22Rv1 (cell line): ENCODE measurements at regions not wholly inside any gene's neighbourhood (a gene's known extent, or its start where the extent isn't known, plus 50 kb on each side); places are given as distances from the start of the nearest gene placed in this dataset.

Source experiments
- ZFX ChIP-seq: fragments of 450-650 bp; IDR thresholded peaks from 2 replicates; pipeline ENCODE4 v1.6.1; 2017; ENCODE audit warnings: antibody characterized with exemption, borderline replicate concordance
- TF ChIP-seq, protein P1 (sequence below): fragments of 450-650 bp; IDR thresholded peaks from 2 replicates; pipeline ENCODE4 v1.5.1; 2017; ENCODE audit warnings: mild to moderate bottlenecking

DNA sequence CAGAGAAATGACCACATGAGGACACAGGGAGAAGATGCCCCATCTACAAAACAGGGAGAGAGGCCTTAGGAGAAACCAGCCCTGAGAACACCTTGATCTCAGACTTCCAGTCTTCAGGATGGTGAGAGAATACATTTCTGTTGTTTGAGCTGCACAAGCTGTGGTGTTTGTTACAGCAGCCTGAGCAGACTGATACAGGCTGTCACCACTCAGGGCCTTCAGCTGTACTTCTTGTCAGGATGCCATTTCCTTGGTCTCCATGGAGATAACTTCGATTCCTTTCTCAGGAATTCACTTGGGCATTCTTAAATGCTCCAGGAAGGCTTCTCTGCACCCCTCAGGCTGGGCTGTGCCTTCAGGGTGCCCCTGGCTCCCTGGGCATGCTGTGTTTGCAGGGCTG, 85.7 kb upstream of the IGFBP3 start:
- TF ChIP-seq, protein P1, sequence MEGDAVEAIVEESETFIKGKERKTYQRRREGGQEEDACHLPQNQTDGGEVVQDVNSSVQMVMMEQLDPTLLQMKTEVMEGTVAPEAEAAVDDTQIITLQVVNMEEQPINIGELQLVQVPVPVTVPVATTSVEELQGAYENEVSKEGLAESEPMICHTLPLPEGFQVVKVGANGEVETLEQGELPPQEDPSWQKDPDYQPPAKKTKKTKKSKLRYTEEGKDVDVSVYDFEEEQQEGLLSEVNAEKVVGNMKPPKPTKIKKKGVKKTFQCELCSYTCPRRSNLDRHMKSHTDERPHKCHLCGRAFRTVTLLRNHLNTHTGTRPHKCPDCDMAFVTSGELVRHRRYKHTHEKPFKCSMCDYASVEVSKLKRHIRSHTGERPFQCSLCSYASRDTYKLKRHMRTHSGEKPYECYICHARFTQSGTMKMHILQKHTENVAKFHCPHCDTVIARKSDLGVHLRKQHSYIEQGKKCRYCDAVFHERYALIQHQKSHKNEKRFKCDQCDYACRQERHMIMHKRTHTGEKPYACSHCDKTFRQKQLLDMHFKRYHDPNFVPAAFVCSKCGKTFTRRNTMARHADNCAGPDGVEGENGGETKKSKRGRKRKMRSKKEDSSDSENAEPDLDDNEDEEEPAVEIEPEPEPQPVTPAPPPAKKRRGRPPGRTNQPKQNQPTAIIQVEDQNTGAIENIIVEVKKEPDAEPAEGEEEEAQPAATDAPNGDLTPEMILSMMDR, result no peak
- TF ChIP-seq ZFX, result no peak
